Keratinocyte (primary cell): ENCODE measurements at regions not wholly inside any gene's neighbourhood (a gene's known extent, or its start where the extent isn't known, plus 50 kb on each side); places are given as distances from the start of the nearest gene placed in this dataset.

Source experiments
- DNase-seq: peaks from one replicate; pipeline ENCODE4 v3.0.0-alpha.2; 2011; ENCODE audit warnings: low read depth, missing footprints, low spot score
- FAIRE-seq: peaks from 2 replicates; lab custom pipeline; 2011; peaks lifted over from hg19 to GRCh38; lab: Jason Lieb, UNC
- H2AFZ ChIP-seq: 2 replicates; pipeline ENCODE4 v1.6.0; 2012; ENCODE audit warnings: low read length, control low read depth, inconsistent platforms; ENCODE audit not compliant: control insufficient read depth
- H3K27ac ChIP-seq: 2 replicates; pipeline ENCODE4 v1.5.1; 2011; ENCODE audit warnings: low read length; ENCODE audit not compliant: control insufficient read depth, insufficient read depth
- H3K27me3 ChIP-seq: 3 replicates; pipeline ENCODE4 v1.6.0; 2011; ENCODE audit warnings: low read length; ENCODE audit not compliant: control insufficient read depth, insufficient read depth; ENCODE audit errors: extremely low read depth
- H3K36me3 ChIP-seq, 2 experiments: 2 replicates in 1 of 2; 3 replicates in 1 of 2; pipeline ENCODE4 v1.5.1; 2011; ENCODE audit warnings: low read length in 2 of 2, mild to moderate bottlenecking in 1 of 2; ENCODE audit not compliant: control insufficient read depth in 2 of 2, insufficient read depth in 2 of 2; ENCODE audit errors: extremely low read depth in 1 of 2
- H3K4me1 ChIP-seq: 3 replicates; pipeline ENCODE4 v1.5.1; 2011; ENCODE audit warnings: low read length; ENCODE audit not compliant: control insufficient read depth, insufficient read depth; ENCODE audit errors: extremely low read depth
- H3K4me2 ChIP-seq: 3 replicates; pipeline ENCODE4 v1.6.0; 2011; ENCODE audit warnings: low read depth, low read length; ENCODE audit not compliant: control insufficient read depth, insufficient read depth; ENCODE audit errors: extremely low read depth
- H3K4me3 ChIP-seq, 3 experiments: fragments of 200-600 bp in 1 of 3; sonication (generic) in 1 of 3; 2 replicates in 2 of 3; 3 replicates in 1 of 3; pipeline ENCODE4 v1.5.1; 2011 to 2016; ENCODE audit warnings: low read length in 3 of 3, mild to moderate bottlenecking in 3 of 3, control low read depth in 2 of 3, inconsistent platforms in 1 of 3, low read depth in 1 of 3, mixed read lengths in 1 of 3, mixed run types in 1 of 3, moderate library complexity in 1 of 3; ENCODE audit not compliant: control insufficient read depth in 2 of 3, insufficient read depth in 2 of 3; ENCODE audit errors: extremely low read depth in 1 of 3
- H3K79me2 ChIP-seq: 2 replicates; pipeline ENCODE4 v1.6.0; 2012; ENCODE audit warnings: low read length; ENCODE audit not compliant: control insufficient read depth, insufficient read depth
- H3K9ac ChIP-seq: 3 replicates; pipeline ENCODE4 v1.6.0; 2011; ENCODE audit warnings: low read length; ENCODE audit not compliant: control insufficient read depth, insufficient read depth; ENCODE audit errors: extremely low read depth
- H3K9me1 ChIP-seq: 3 replicates; pipeline ENCODE4 v1.6.0; 2011; ENCODE audit warnings: low read length; ENCODE audit not compliant: control insufficient read depth, insufficient read depth; ENCODE audit errors: extremely low read depth
- H3K9me3 ChIP-seq: 2 replicates; pipeline ENCODE4 v1.5.1; 2012; ENCODE audit warnings: low read depth, low read length; ENCODE audit not compliant: control insufficient read depth
- H4K20me1 ChIP-seq: 3 replicates; pipeline ENCODE4 v1.6.0; 2011; ENCODE audit warnings: low read length; ENCODE audit not compliant: control insufficient read depth, insufficient read depth; ENCODE audit errors: extremely low read depth
- CTCF ChIP-seq, 3 experiments: IDR thresholded peaks in 1 of 3; conservative IDR thresholded peaks in 1 of 3; optimal IDR thresholded peaks in 1 of 3; 2 replicates in 2 of 3; 3 replicates in 1 of 3; pipeline versions ENCODE3 to v1.5.1; 2011; ENCODE audit warnings: low read length in 3 of 3, mild to moderate bottlenecking in 3 of 3, moderate library complexity in 2 of 3, control low read depth in 1 of 3, inconsistent platforms in 1 of 3; ENCODE audit not compliant: insufficient read depth in 2 of 3; ENCODE audit errors: extremely low read depth in 1 of 3
- EZH2 ChIP-seq: IDR thresholded peaks from one replicate; pipeline ENCODE4 v1.6.1; 2012; ENCODE audit warnings: inconsistent platforms, mild to moderate bottlenecking, low read length, moderate library complexity
- dilution Hi-C: fragments of 300-500 bp; cut with MboI; formaldehyde crosslinking; loops from one replicate; pipeline ENCODE4 v1.7.0; 2020; ENCODE audit warnings: low sequenced_read_pairs; ENCODE audit not compliant: extremely low pct_ligation_motif_present

- H3K4me2 ChIP-seq, result no peak overlapping the region
- no peak for FAIRE-seq
Observed at GRCh38 chr7:123060446-123060845, 64.9 kb upstream of the TAS2R16 start.

GRCh38 chr7:123057911-123058310 lies 62.4 kb upstream of the TAS2R16 start:
- Histone ChIP-seq H4K20me1 (no peaks in the 10 kb centered on the region), H3K27ac (no peak overlapping the region), H3K9me1 (no peaks in the 10 kb centered on the region), H3K9me3 (no peaks in the 10 kb centered on the region), H3K36me3 (no peaks in the 10 kb centered on the region), H3K27me3 (no peaks in the 10 kb centered on the region), H2AFZ (no peak overlapping the region), H3K4me1 (no peaks in the 10 kb centered on the region), H3K4me3 (no peak overlapping the region), H3K79me2 (no peaks in the 10 kb centered on the region), H3K9ac (no peak overlapping the region), H3K4me2 (no peak overlapping the region)
- dilution Hi-C loops, result no loop called here
- FAIRE-seq (no peak), DNase-seq (no peak)
- TF ChIP-seq EZH2, result no peak
- TF ChIP-seq CTCF (optimal IDR thresholded peaks at IDR 0.05 in 1 of 3, IDR thresholded peaks at IDR 0.05 in 1 of 3, conservative IDR thresholded peaks at IDR 0.05 in 1 of 3; ENCODE audit: extremely low read depth in 1 of 3, insufficient read depth in 2 of 3, low read length in 3 of 3), result no peak

More at GRCh38 chr7:123060446-123060845, 64.9 kb upstream of the TAS2R16 start:
- Histone ChIP-seq H3K4me3 (no peak overlapping the region), H3K27me3 (no peaks in the 10 kb centered on the region), H3K79me2 (no peaks in the 10 kb centered on the region), H2AFZ (no peak overlapping the region), H3K9me1 (no peaks in the 10 kb centered on the region), H3K36me3 (no peaks in the 10 kb centered on the region), H3K27ac (no peak overlapping the region), H3K9me3 (no peaks in the 10 kb centered on the region), H3K9ac (no peak overlapping the region), H4K20me1 (no peaks in the 10 kb centered on the region), H3K4me1 (no peaks in the 10 kb centered on the region)
- TF ChIP-seq EZH2, result no peak
- TF ChIP-seq CTCF (optimal IDR thresholded peaks at IDR 0.05 in 1 of 3, IDR thresholded peaks at IDR 0.05 in 1 of 3, conservative IDR thresholded peaks at IDR 0.05 in 1 of 3; ENCODE audit: extremely low read depth in 1 of 3, insufficient read depth in 2 of 3, low read length in 3 of 3), result no peak
- dilution Hi-C loops, result no loop called here
- no peak for DNase-seq
